HG02943 (cell line): ENCODE measurements at regions not wholly inside any gene's neighbourhood (a gene's known extent, or its start where the extent isn't known, plus 50 kb on each side); places are given as distances from the start of the nearest gene placed in this dataset.

Experiments used
- ATAC-seq: cut with Tn5 transposase; IDR thresholded peaks from one replicate; pipeline ENCODE4 v1.9.1; 2021; ENCODE audit warnings: mild to moderate bottlenecking, low read depth, moderate library complexity; ENCODE audit not compliant: unreplicated experiment

DNA sequence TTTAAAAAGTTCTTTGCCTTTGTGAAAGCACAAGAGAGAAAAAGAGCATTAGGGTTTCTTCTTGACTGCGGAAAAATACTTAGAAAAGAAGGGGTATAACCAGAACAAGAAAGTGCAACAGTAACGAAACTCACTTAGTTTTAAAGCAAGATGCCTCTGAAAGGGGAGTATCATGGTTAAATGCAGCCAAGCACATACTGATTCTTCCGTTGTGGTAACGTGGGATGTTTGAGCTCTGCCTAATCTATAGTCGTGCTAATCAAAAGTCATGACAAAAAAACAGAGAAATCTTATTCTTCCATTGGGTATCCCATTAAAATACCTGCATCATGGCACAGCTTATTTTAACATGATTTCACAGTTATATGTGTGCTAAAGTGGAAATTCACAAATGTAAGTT lies 187.8 kb upstream of the LRFN5 start:
- no peak for ATAC-seq

DNA sequence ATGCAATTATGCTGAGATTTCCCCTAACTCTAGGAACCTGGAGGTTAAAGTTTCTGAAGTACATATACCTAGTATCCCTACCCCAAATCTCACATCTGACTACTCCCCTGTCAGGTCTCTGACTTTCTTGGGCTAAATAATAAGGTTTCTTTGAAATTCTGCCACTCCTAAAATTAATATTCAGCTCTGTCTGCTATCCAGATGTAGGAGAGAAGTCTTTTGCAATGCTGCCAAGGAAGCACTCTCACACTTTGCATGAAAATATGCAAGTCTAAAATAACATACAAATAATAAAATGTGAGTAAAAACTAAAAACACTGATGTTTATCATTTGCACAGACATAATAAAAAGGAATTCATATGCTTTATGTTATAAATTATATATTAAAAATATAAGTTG lies 196.9 kb upstream of the LRFN5 start:
- ATAC-seq, result no peak

- no peak for ATAC-seq
Measured at GRCh38 chr14:41404126-41404525, 202.6 kb upstream of the LRFN5 start.

DNA sequence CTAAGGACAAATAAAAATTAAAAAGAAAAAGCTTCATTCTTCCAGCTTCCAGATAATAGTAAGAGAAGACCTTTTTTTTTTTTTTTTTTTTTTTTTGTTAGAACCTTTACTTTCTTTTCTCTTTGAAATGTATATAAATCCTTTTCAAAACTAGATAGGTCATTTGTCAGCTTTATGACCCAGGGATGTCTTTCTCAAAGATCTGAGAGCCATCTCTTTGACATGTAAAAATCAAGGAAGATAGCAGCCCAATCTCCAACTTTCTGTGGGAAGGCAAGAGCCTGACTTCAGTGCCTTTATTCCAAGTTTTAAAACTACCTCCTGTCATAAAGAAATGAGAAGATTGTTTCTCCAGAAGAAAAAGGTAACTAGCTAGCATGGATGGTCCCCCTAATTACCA lies 203.3 kb upstream of the LRFN5 start:
- no peak for ATAC-seq

DNA sequence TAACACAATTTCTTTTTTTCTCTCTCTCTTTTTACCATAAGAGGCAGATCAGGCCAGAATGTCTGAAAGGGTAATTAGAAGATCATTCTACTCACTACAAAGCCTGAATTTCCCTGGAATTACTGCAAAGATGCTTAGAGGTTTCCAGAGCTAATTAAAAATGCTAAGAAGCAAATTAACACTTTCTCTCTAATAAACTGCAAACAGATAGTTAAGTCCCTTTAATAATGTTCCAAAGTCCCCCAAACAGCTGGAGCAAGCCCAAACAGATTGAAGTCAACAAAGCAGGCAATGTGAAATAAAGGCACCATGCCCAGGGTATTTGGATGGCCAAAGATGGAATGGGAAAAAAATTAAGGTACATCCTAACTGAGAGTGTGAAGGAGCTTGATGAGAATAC lies 208.8 kb upstream of the LRFN5 start:
- ATAC-seq, result no peak

DNA sequence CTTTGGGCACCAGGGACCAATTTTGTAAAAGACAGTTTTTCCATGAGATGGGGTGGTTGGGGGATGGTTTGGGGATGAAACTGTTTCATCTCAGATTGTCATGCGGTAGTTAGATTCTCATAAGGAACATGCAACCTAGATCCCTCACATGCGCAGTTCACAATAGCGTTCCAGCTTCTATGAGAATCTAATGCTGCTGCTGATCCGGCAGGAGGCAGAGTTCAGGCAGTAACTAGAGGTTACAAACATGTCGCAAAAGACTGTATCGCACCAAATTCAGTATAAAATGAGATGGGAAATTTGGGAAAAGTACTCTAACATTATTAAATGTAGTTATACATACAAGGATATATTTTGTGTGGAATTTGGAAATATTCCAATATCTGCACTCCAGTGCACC lies 213.2 kb upstream of the LRFN5 start:
- no peak for ATAC-seq

- no peak for ATAC-seq
Measured at GRCh38 chr14:41392226-41392625, 214.4 kb upstream of the LRFN5 start.

GRCh38 chr14:41389355-41389754 lies 217.3 kb upstream of the LRFN5 start:
- ATAC-seq, result no peak

GRCh38 chr14:41385797-41386196 lies 220.9 kb upstream of the LRFN5 start:
- ATAC-seq, result no peak

DNA sequence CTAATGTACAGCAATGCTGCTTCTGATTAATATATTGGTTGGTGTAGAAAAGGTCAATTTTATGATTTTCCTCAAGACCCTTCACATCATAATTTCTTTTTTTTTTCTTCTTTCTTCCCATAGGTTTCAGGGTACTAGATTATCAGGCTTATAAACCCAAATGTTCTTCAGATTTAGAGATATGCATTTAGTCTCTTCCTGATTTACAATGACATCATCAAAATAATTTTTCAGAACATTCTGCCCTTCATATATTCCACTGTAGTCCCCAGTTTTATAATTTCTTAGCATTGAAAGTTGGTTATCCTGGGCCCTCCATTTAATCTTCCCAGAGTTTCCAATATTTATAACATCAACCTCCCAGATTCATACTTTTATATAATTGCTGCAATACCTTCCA lies 226.7 kb upstream of the LRFN5 start:
- ATAC-seq, result no peak

DNA sequence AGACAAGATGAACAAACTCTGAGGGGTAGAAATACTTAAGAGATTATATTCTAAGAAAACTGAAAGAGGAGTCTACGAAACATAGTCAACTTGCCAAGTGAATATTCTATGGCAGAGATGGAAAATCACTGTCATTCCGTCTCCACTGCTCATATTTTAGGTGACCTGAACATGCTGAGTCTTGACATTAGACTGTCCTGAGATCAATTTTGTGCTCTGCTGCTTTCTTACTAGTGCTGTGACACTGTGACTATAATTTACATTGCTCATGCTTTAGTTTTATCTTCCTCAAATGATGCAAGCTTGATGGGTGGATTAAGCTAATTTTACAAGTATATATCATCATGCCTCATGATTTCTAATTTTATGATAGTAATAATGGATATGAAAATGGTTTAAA lies 228.2 kb upstream of the LRFN5 start:
- ATAC-seq, result no peak

- ATAC-seq, result no peak
Measured at GRCh38 chr14:41377932-41378331, 228.7 kb upstream of the LRFN5 start.

GRCh38 chr14:41374092-41374491 lies 232.6 kb upstream of the LRFN5 start:
- no peak for ATAC-seq

- ATAC-seq, result no peak
Measured at GRCh38 chr14:41362139-41362538, 244.5 kb upstream of the LRFN5 start.

DNA sequence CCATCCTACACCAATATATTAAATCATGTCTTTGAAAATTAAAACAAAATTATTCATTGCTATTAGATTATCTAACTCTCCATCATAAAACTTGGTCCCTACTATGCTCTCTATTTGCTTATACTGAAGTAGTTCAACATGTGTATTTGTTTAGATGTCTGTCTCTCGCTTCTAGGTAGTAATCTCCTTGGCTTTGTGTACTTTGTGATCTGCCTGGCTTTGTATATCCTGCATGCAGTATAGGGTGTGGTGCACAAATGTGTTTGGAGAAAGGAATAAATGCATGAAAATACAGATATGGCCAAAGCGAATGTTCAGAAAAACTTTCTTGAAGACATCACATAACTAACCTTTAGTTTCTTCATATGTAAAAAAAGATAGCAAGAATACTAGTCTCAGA lies 246.6 kb upstream of the LRFN5 start:
- no peak for ATAC-seq

GRCh38 chr14:41355866-41356265 lies 250.8 kb upstream of the LRFN5 start:
- ATAC-seq, result no peak

GRCh38 chr14:41350476-41350875 lies 256.2 kb upstream of the LRFN5 start:
- ATAC-seq, result no peak

GRCh38 chr14:41349289-41349910 lies 257.3 kb upstream of the LRFN5 start:
- no peak for ATAC-seq

GRCh38 chr14:41343857-41344256 lies 262.8 kb upstream of the LRFN5 start:
- ATAC-seq, result no peak

- no peak for ATAC-seq
Measured at GRCh38 chr14:41313196-41313595, 293.5 kb upstream of the LRFN5 start.

DNA sequence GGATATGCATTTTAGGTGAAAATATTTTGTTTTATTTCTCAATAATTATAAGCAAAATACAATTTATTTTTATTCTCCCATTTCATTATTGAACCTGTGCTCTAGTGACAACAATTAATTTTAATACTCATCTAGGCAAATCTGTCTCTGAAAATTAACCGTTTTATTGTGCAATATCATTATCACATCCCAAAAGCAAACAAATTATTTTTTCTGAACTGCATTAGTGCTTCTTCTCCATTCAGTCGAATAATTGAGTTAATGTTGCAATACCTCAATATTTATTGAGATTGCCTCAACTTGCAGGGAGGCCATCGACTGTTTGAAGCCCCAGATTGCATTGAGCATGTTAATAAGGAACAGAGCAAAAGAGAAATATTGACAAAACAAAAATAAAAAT lies 303.2 kb upstream of the LRFN5 start:
- no peak for ATAC-seq

DNA sequence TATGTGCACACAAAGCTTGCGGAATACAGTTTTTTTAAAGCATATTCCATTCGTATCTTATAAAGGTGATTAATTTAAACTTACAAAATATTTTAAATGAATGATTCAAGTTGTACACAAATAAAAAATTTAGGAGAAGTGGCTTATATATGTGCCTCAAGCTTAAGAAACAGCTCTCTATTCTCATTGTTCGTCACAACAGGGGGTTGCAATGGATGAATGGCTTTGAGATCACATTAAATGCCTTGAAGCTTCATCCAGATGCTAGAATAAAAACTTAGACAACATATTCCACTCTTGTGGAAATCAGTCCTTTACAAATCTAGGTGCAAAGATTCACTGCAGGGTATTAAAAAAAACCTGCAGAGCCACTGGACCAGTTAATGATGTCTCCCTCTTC lies 303.9 kb upstream of the LRFN5 start:
- no peak for ATAC-seq

DNA sequence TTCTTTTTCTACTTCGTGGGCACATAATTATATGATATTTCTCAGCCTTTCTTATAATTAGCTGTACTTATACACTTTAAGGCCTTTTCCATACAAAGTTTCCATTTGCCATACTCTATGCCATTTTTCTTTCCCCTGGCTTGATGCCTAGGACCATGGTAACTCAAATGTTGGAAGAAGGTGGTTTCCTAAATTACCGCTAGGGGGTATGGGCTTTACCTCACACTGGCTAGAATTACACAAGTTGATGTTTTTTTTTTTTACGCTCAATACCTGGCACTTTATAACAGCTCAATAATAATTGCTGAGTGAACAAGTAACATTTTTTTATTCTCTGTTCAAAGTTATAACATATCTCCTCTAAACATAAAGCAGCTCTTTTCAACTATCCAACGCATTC lies 306.8 kb upstream of the LRFN5 start:
- no peak for ATAC-seq
